CD4-positive, CD25-positive, alpha-beta regulatory T cell (primary cell): ENCODE measurements at regions not wholly inside any gene's neighbourhood (a gene's known extent, or its start where the extent isn't known, plus 50 kb on each side); places are given as distances from the start of the nearest gene placed in this dataset.

Experiments
- ATAC-seq, 2 donors: fragments of 150-1000 bp; cut with Tn5 transposase; one replicate each; pipeline ENCODE4 v1.10.0; 2021; ENCODE audit warnings: low read depth in 2 of 2, moderate number of reproducible peaks in 2 of 2, moderate library complexity in 1 of 2
- DNase-seq, 3 donors: peaks; one replicate each; pipeline versions ENCODE4 v3.0.0 to v3.0.0-alpha.2; 2012 to 2022; ENCODE audit warnings: mixed read lengths in 1 of 3
- H3K27ac ChIP-seq: one replicate; pipeline ENCODE4 v1.7.0; 2013; ENCODE audit warnings: mild to moderate bottlenecking, low read length; ENCODE audit not compliant: insufficient read depth, poor library complexity, severe bottlenecking
- H3K27me3 ChIP-seq: one replicate; pipeline ENCODE4 v1.7.0; 2013; ENCODE audit warnings: low read length; ENCODE audit not compliant: control insufficient read depth, insufficient read depth
- H3K36me3 ChIP-seq: one replicate; pipeline ENCODE4 v1.7.0; 2013; ENCODE audit warnings: mild to moderate bottlenecking, low read length, moderate library complexity; ENCODE audit not compliant: control insufficient read depth, insufficient read depth
- H3K4me1 ChIP-seq: 2 replicates; pipeline ENCODE4 v1.7.0; 2013; ENCODE audit warnings: mild to moderate bottlenecking, low read length; ENCODE audit not compliant: insufficient read depth, control insufficient read depth, poor library complexity, severe bottlenecking
- H3K4me3 ChIP-seq: one replicate; pipeline ENCODE4 v1.7.0; 2013; ENCODE audit warnings: low read depth, mild to moderate bottlenecking, low read length, moderate library complexity
- H3K9me3 ChIP-seq, 2 experiments: 1 replicate in 1 of 2; 2 replicates in 1 of 2; pipeline ENCODE4 v1.7.0; 2013; ENCODE audit warnings: low read length in 2 of 2, mild to moderate bottlenecking in 1 of 2, moderate library complexity in 1 of 2; ENCODE audit not compliant: control insufficient read depth in 2 of 2
- H3K27ac Mint-ChIP-seq, 3 donors: one replicate each; pipeline ENCODE4 v1.8.0; 2020 to 2022; ENCODE audit warnings: mild to moderate bottlenecking in 3 of 3, mixed read lengths in 3 of 3, moderate library complexity in 2 of 3
- H3K27me3 Mint-ChIP-seq: one replicate; pipeline ENCODE4 v1.8.0; 2022; ENCODE audit warnings: mild to moderate bottlenecking, mixed read lengths
- H3K36me3 Mint-ChIP-seq: one replicate; pipeline ENCODE4 v1.8.0; 2020; ENCODE audit warnings: mixed read lengths
- H3K4me1 Mint-ChIP-seq, 4 donors: one replicate each; pipeline ENCODE4 v1.8.0; 2020 to 2022; ENCODE audit warnings: mixed read lengths in 4 of 4, mild to moderate bottlenecking in 1 of 4
- H3K4me3 Mint-ChIP-seq, 4 donors: one replicate each; pipeline ENCODE4 v1.8.0; 2020 to 2022; ENCODE audit warnings: mild to moderate bottlenecking in 4 of 4, mixed read lengths in 4 of 4, moderate library complexity in 3 of 4
- H3K9me3 Mint-ChIP-seq, 7 donors: one replicate each; pipeline ENCODE4 v1.8.0; 2020 to 2022; ENCODE audit warnings: mixed read lengths in 7 of 7, mild to moderate bottlenecking in 3 of 7, moderate library complexity in 2 of 7

DNA sequence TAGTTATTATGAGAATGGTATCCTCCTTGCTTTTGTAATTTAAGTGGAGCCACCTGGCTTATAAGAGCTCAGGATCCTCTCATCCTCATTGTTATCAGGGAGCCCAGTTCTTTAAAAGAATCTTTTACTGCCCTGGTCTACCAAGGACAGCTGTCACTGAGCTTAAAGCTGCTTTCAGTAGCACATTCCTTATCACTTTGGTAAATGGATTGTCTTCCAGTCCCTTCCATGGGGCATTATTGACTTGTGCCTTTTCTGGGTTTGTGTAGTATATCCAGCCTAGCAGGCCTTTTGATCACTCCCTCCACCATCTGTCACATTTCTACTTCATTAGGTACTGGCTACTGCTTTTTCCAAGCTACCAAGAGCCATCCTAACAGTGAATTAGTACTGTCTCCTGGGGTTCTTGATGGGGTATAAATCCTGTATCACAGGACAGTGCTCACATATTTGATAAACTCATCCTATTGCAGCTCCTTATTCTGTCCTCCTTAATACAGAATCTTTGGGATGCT lies 208.9 kb downstream of the TMEM26 start:
- no peak overlapping the region for H3K4me3 ChIP-seq
- no peak overlapping the region for H3K27ac Mint-ChIP-seq
- no peak overlapping the region for H3K4me3 Mint-ChIP-seq
- no peaks in the 10 kb centered on the region for H3K36me3 ChIP-seq
- H3K4me1 ChIP-seq, result no peaks in the 10 kb centered on the region
- H3K9me3 Mint-ChIP-seq, result peaks cover 0 to 3% (median 0%) of the 10 kb centered on the region in 7 donors
- DNase-seq (no peak), ATAC-seq (no peak)
- H3K27me3 ChIP-seq, result peaks cover 4% of the 10 kb centered on the region
- peaks cover 5% of the 10 kb centered on the region for H3K27me3 Mint-ChIP-seq
- no peaks in the 10 kb centered on the region for H3K9me3 ChIP-seq
- no peaks in the 10 kb centered on the region for H3K4me1 Mint-ChIP-seq
- H3K36me3 Mint-ChIP-seq, result no peaks in the 10 kb centered on the region
- no peak overlapping the region for H3K27ac ChIP-seq

DNA sequence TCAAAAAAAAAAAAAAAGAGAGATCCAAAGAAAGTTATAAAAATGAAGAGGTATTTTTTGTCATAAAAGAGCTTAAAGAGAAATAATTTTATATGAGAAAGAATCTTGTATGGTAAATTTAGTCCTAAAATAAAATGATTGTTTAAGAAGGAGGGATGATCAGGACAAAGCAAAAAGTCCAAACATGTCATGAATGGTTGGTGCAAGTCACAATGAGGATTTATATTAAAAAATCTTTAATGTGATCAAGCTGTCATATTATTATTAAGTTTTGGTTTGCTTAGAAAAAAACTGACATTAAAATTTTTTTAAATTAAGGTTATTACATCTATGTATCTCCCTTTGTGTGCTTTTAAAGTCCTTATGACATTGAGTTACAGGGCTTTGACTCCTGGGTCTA lies 220.4 kb downstream of the TMEM26 start:
- DNase-seq (no peak), ATAC-seq (no peak)
- no peaks in the 10 kb centered on the region for H3K36me3 ChIP-seq
- Mint-ChIP-seq H3K4me3 (no peak overlapping the region), H3K9me3 (peaks cover 0 to 18% (median 3%) of the 10 kb centered on the region in 7 donors), H3K36me3 (no peaks in the 10 kb centered on the region), H3K27me3 (peaks cover 6% of the 10 kb centered on the region), H3K4me1 (no peaks in the 10 kb centered on the region), H3K27ac (no peak overlapping the region)
- no peak overlapping the region for H3K4me3 ChIP-seq
- no peaks in the 10 kb centered on the region for H3K9me3 ChIP-seq
- H3K27me3 ChIP-seq, result no peaks in the 10 kb centered on the region
- no peaks in the 10 kb centered on the region for H3K4me1 ChIP-seq
- H3K27ac ChIP-seq, result no peak overlapping the region

DNA sequence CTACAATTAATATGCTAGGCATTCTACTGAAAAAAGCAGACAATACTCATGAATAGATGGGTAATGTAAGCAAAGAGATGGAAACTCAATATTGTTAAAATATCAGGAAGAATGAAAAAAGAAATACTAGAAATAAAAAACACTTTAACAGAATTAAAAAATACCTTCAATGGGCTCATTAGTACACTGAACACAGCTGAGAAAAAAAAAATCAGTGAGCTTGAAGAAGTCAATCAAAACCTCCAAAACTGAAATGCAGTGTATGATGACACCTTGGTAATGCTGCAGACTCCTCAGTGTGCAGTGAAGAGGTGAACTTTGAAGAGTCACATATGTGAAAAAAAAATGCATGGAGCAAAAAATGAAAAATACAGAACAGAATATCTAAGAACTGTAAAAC lies 227.2 kb downstream of the TMEM26 start:
- no peak for ATAC-seq

DNA sequence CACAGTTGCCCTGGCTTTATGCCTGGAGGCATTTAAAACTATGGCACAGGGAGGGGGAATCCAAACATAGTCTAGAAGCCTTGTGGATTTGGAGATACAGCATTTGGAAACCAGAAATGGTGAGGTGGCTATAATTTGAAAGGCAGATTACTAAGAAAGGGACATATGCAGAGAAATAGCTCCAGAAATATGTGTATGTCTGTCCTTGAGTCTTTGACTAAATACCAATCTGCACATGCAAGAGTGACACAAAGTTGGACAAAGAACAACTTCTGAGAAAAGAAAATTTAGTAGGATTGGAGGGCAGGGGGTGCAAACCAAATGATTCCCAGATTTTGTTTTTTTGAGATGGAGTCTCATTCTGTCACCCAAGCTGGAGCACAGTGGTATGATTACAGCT lies 229.6 kb downstream of the TMEM26 start:
- Mint-ChIP-seq H3K4me3 (no peak overlapping the region), H3K27ac (no peak overlapping the region), H3K4me1 (no peaks in the 10 kb centered on the region), H3K9me3 (peaks cover 0 to 20% (median 7%) of the 10 kb centered on the region in 7 donors), H3K27me3 (peaks cover 8% of the 10 kb centered on the region), H3K36me3 (no peaks in the 10 kb centered on the region)
- DNase-seq (no peak), ATAC-seq (no peak)
- peaks cover 0 to 3% of the 10 kb centered on the region in 2 experiments for H3K9me3 ChIP-seq
- no peak overlapping the region for H3K4me3 ChIP-seq
- no peak overlapping the region for H3K27ac ChIP-seq
- no peaks in the 10 kb centered on the region for H3K36me3 ChIP-seq
- H3K27me3 ChIP-seq, result no peaks in the 10 kb centered on the region
- H3K4me1 ChIP-seq, result no peaks in the 10 kb centered on the region

More for the DNA sequence above, 227.2 kb downstream of the TMEM26 start:
- H3K4me3 Mint-ChIP-seq, result no peak overlapping the region
- H3K27me3 ChIP-seq, result no peaks in the 10 kb centered on the region
- DNase-seq, result no peak
- no peaks in the 10 kb centered on the region for H3K36me3 ChIP-seq
- peaks cover 0 to 3% of the 10 kb centered on the region in 2 experiments for H3K9me3 ChIP-seq
- H3K36me3 Mint-ChIP-seq, result no peaks in the 10 kb centered on the region
- peaks cover 0 to 20% (median 7%) of the 10 kb centered on the region in 7 donors for H3K9me3 Mint-ChIP-seq
- no peak overlapping the region for H3K27ac Mint-ChIP-seq
- no peaks in the 10 kb centered on the region for H3K4me1 ChIP-seq
- no peaks in the 10 kb centered on the region for H3K4me1 Mint-ChIP-seq
- H3K27me3 Mint-ChIP-seq, result peaks cover 4% of the 10 kb centered on the region
- H3K27ac ChIP-seq, result no peak overlapping the region
- no peak overlapping the region for H3K4me3 ChIP-seq

DNA sequence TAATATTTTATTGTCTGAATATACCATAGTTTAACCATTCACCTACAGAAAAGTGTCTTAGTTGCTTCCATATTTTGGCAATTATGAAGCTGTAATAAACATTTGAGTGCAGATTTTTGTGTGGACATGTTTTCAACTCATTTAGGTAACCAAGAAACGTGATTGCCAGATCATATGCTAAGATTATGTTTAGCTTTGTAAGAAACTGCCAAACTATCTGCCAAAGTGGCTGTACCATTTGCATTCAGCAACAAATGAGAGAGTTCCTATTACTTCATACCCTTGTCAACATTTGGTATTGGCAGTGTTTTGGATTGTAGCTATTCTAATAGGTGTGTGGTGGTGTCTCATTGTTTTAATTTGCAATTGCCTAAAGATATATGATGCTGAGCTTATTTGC lies 233.5 kb downstream of the TMEM26 start:
- H3K36me3 Mint-ChIP-seq, result no peaks in the 10 kb centered on the region
- DNase-seq, result no peak
- H3K27me3 Mint-ChIP-seq, result peaks cover 13% of the 10 kb centered on the region
- H3K9me3 Mint-ChIP-seq, result peaks cover 2 to 8% (median 4%) of the 10 kb centered on the region in 7 donors
- H3K27ac ChIP-seq, result no peak overlapping the region
- no peaks in the 10 kb centered on the region for H3K4me1 Mint-ChIP-seq
- no peak for ATAC-seq
- H3K27ac Mint-ChIP-seq, result no peak overlapping the region
- H3K4me3 ChIP-seq, result no peak overlapping the region
- no peaks in the 10 kb centered on the region for H3K4me1 ChIP-seq
- H3K4me3 Mint-ChIP-seq, result no peak overlapping the region
- no peaks in the 10 kb centered on the region for H3K36me3 ChIP-seq
- H3K27me3 ChIP-seq, result no peaks in the 10 kb centered on the region
- H3K9me3 ChIP-seq, result no peaks in the 10 kb centered on the region

DNA sequence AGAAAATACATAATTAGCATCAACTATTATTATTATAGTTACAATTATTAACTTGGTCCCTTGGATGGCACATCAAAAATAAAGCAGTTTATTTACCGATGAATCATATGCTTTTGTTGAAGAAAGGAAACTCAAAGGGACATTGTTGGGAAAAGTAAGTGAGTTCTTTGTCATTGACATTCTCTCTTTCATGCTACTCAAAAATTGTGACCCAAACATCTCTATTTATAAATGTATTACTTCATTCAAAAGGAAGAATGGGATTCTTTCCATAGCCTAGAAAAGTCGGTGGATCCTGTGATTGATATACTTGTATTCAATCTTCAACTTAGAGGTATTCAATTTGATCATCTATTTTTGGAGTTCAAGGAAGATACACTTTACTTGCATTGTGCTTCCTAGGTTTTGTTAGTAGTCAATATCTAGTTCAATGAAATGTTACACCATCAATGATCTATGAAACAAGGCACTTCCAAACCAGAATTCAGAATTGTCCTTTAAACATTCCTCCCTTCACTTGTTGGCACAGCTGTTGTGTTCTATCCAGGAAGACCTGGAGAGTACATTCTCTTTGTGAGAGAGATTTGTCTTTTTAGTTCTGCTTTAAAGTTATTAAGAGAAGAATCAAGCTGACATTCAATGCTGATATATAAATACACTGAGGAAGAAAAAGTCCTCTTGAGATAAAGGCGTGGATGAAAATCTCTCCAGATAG lies 235.2 kb downstream of the TMEM26 start:
- H3K9me3 Mint-ChIP-seq, result peaks cover 0 to 5% (median 3%) of the 10 kb centered on the region in 7 donors
- DNase-seq (no peak), ATAC-seq (no peak)
- no peaks in the 10 kb centered on the region for H3K4me1 ChIP-seq
- H3K36me3 Mint-ChIP-seq, result no peaks in the 10 kb centered on the region
- no peaks in the 10 kb centered on the region for H3K27me3 ChIP-seq
- no peaks in the 10 kb centered on the region for H3K36me3 ChIP-seq
- peaks cover 17% of the 10 kb centered on the region for H3K27me3 Mint-ChIP-seq
- no peak overlapping the region for H3K4me3 Mint-ChIP-seq
- H3K9me3 ChIP-seq, result no peaks in the 10 kb centered on the region
- H3K27ac Mint-ChIP-seq, result no peak overlapping the region
- no peak overlapping the region for H3K27ac ChIP-seq
- H3K4me1 Mint-ChIP-seq, result no peaks in the 10 kb centered on the region
- no peak overlapping the region for H3K4me3 ChIP-seq

DNA sequence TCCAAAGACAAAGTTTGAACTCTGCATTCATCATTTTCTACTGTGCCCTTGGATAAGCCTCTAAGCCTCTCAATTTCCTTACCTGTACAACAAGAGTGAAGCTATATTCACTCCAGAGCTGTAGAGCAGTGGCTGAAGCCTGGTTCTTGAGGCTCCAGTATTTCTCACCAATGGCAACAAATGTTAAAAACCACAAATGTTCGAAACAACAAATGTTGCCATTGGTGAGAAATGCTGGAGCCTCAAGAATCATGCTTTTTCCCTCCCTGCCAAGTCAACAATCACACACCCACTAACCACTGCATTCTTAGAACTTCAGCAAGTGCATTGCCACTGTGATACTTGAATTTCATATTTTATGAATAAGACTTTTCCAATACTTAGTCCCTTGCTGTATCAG lies 237.9 kb downstream of the TMEM26 start:
- no peak for DNase-seq
- no peaks in the 10 kb centered on the region for H3K36me3 Mint-ChIP-seq
- Histone ChIP-seq H3K27me3 (no peaks in the 10 kb centered on the region), H3K4me3 (no peak overlapping the region), H3K36me3 (no peaks in the 10 kb centered on the region), H3K9me3 (no peaks in the 10 kb centered on the region), H3K27ac (no peak overlapping the region), H3K4me1 (no peaks in the 10 kb centered on the region)
- H3K27ac Mint-ChIP-seq, result no peak overlapping the region
- ATAC-seq, result no peak
- H3K4me3 Mint-ChIP-seq, result no peak overlapping the region
- H3K4me1 Mint-ChIP-seq, result no peaks in the 10 kb centered on the region
- H3K27me3 Mint-ChIP-seq, result peaks cover 13% of the 10 kb centered on the region
- peaks cover 0 to 2% (median 0%) of the 10 kb centered on the region in 7 donors for H3K9me3 Mint-ChIP-seq

DNA sequence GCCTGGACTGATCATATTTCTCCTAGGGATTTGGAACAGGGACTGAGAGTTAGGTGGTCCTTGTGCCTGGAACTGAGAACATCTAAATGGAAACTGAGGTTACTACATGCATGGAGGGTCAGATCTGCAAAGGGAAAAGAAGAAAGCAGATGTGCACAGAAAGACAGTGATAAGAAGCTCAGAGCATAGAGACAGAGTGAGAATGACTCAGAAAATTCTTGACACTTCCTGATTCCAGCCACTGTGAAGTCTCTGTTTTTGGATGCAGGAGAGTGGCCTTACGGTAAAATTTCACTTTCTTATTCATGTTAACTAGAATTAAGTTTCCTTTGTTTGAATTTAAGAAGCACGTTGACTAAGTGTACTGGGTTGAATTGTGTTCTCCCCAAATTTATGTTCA lies 241.7 kb downstream of the TMEM26 start:
- Histone ChIP-seq H3K27ac (no peak overlapping the region), H3K4me1 (no peaks in the 10 kb centered on the region), H3K9me3 (no peaks in the 10 kb centered on the region), H3K4me3 (no peak overlapping the region), H3K27me3 (no peaks in the 10 kb centered on the region), H3K36me3 (no peaks in the 10 kb centered on the region)
- H3K9me3 Mint-ChIP-seq, result peaks cover 0 to 3% (median 0%) of the 10 kb centered on the region in 7 donors
- DNase-seq (no peak), ATAC-seq (no peak)
- no peaks in the 10 kb centered on the region for H3K4me1 Mint-ChIP-seq
- no peak overlapping the region for H3K4me3 Mint-ChIP-seq
- peaks cover 7% of the 10 kb centered on the region for H3K27me3 Mint-ChIP-seq
- no peaks in the 10 kb centered on the region for H3K36me3 Mint-ChIP-seq
- H3K27ac Mint-ChIP-seq, result no peak overlapping the region
